Loucy (cell line): ENCODE measurements at regions not wholly inside any gene's neighbourhood (a gene's known extent, or its start where the extent isn't known, plus 50 kb on each side); places are given as distances from the start of the nearest gene placed in this dataset.

Source experiments
- EZH2phosphoT487 ChIP-seq: fragments of 200-600 bp; IDR thresholded peaks from 2 replicates; pipeline ENCODE4 v1.6.1; 2018; ENCODE audit warnings: antibody characterized with exemption, mild to moderate bottlenecking, moderate library complexity, borderline replicate concordance
- TF ChIP-seq, protein P1 (sequence below): fragments of 200-600 bp; sonication (generic); conservative IDR thresholded peaks from 2 replicates; pipeline ENCODE4 v1.5.1; 2014; ENCODE audit warnings: mild to moderate bottlenecking, antibody characterized with exemption, low read length

DNA sequence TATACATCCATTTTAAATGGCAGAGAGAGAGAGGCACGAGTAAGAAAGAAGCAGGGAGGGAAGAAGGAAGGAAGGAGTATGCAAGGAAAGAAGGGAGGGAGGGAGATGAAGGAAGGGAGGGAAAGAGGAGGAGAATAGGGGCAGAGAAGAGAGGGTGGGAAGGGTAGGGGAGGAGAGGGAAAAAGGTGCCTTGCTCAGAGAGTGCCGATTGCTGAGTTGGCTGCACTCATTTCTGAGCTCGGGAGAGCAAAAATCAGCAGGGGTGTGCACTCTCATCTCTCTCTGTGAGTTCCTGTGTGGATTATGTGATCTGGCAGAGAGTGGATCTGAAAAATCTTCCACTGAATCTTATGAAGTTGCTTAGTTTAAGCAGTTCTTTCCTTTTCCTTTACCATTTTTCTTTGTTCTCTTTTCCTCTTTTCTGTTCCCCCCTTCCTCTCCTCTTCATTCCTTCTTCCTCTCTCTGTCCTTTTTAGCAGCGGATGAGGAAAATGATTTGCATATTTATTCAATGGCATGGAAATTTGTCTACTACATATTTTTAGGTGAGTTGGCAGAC, 108.7 kb downstream of the PERP start:
- TF ChIP-seq, protein P1, sequence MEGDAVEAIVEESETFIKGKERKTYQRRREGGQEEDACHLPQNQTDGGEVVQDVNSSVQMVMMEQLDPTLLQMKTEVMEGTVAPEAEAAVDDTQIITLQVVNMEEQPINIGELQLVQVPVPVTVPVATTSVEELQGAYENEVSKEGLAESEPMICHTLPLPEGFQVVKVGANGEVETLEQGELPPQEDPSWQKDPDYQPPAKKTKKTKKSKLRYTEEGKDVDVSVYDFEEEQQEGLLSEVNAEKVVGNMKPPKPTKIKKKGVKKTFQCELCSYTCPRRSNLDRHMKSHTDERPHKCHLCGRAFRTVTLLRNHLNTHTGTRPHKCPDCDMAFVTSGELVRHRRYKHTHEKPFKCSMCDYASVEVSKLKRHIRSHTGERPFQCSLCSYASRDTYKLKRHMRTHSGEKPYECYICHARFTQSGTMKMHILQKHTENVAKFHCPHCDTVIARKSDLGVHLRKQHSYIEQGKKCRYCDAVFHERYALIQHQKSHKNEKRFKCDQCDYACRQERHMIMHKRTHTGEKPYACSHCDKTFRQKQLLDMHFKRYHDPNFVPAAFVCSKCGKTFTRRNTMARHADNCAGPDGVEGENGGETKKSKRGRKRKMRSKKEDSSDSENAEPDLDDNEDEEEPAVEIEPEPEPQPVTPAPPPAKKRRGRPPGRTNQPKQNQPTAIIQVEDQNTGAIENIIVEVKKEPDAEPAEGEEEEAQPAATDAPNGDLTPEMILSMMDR = no peak
- TF ChIP-seq EZH2phosphoT487 = no peak
